Transverse colon (tissue), 4 donors: ENCODE measurements at regions not wholly inside any gene's neighbourhood (a gene's known extent, or its start where the extent isn't known, plus 50 kb on each side); places are given as distances from the start of the nearest gene placed in this dataset.

Experiments used
- EP300 ChIP-seq: sonication (generic); formaldehyde crosslinking; IDR thresholded peaks from one replicate; pipeline ENCODE4 v1.6.1; 2017; ENCODE audit warnings: antibody characterized with exemption, low read depth
- POLR2A ChIP-seq: fragments of 450-650 bp; IDR thresholded peaks from one replicate; pipeline ENCODE4 v1.6.1; 2016; ENCODE audit warnings: antibody characterized with exemption, mild to moderate bottlenecking, moderate library complexity
- POLR2AphosphoS5 ChIP-seq, 3 donors: sonication (generic); formaldehyde crosslinking; IDR thresholded peaks; one replicate each; pipeline ENCODE4 v1.6.1; 2016; ENCODE audit warnings: antibody characterized with exemption in 3 of 3
- TF ChIP-seq, protein P1 (sequence below), 5 experiments: fragments of 200-600 bp in 3 of 5; fragments of 450-650 bp in 2 of 5; sonication (generic) in 3 of 5; IDR thresholded peaks; 1 replicate in 2 of 5; 2 replicates in 3 of 5; pipeline ENCODE4 v1.5.1; 2016 to 2017; ENCODE audit warnings: antibody characterized with exemption in 5 of 5, inconsistent platforms in 3 of 5, mild to moderate bottlenecking in 2 of 5, moderate library complexity in 1 of 5

DNA sequence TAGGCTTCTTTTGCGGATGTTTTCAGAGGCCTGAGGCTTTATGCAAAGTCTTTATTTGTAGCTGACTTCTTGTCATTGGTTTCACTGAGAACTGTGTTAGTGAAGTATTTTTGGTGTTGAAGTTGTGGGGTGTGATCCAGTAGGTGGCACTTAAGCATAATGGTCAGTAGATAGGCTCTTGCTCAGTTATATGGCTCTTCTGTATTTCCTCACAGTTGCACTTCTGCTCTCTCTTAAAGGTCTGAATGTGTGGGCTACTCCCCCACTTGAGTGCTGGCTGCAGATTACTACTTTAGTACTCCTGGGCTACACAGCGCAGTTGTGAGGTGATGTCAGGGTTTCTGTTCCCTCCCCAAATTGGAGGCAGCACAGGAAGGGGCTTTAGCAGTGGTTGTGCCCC is 133.8 kb upstream of the SCN7A start:
- TF ChIP-seq, protein P1, sequence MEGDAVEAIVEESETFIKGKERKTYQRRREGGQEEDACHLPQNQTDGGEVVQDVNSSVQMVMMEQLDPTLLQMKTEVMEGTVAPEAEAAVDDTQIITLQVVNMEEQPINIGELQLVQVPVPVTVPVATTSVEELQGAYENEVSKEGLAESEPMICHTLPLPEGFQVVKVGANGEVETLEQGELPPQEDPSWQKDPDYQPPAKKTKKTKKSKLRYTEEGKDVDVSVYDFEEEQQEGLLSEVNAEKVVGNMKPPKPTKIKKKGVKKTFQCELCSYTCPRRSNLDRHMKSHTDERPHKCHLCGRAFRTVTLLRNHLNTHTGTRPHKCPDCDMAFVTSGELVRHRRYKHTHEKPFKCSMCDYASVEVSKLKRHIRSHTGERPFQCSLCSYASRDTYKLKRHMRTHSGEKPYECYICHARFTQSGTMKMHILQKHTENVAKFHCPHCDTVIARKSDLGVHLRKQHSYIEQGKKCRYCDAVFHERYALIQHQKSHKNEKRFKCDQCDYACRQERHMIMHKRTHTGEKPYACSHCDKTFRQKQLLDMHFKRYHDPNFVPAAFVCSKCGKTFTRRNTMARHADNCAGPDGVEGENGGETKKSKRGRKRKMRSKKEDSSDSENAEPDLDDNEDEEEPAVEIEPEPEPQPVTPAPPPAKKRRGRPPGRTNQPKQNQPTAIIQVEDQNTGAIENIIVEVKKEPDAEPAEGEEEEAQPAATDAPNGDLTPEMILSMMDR (IDR thresholded peaks at IDR 0.05), result no peak
- TF ChIP-seq EP300 (no peak), POLR2A (no peak), POLR2AphosphoS5 (IDR thresholded peaks at IDR 0.05) (no peak)
